GM12878 (cell line): ENCODE measurements at regions not wholly inside any gene's neighbourhood (a gene's known extent, or its start where the extent isn't known, plus 50 kb on each side); places are given as distances from the start of the nearest gene placed in this dataset.

ENCODE experiments used
- ATAC-seq: fragments of 200-7000 bp; cut with Tn5 transposase; 3 replicates; pipeline ENCODE4 v1.9.1; 2020; ENCODE audit warnings: mild to moderate bottlenecking, moderate library complexity
- BruUV-seq: library from RNA; stranded (reverse); fragments of 400-500 nt; replicated peaks from 2 replicates; lab custom pipeline; 2021; lab: Mats Ljungman, UMichigan
- CTCF ChIA-PET: fragments of 300-600 bp; sonication (Branson Sonifier 250); formaldehyde crosslinking; extraction: SDS; loops from one replicate; lab custom pipeline; 2021; ENCODE audit warnings: inconsistent platforms; lab: Yijun Ruan, JAX
- POLR2A ChIA-PET: fragments of 350-600 bp; formaldehyde crosslinking; extraction: SDS; loops from one replicate; lab custom pipeline; 2021; ENCODE audit warnings: inconsistent platforms; lab: Charles Lee
- RAD21 ChIA-PET: fragments of 300-600 bp; sonication (Branson Sonifier 250); formaldehyde crosslinking; loops from one replicate; lab custom pipeline; 2023; ENCODE audit warnings: antibody characterized with exemption; ENCODE audit not compliant: unreplicated experiment; lab: Charles Lee
- SMC1A ChIA-PET: fragments of 300-600 bp; sonication (Branson Sonifier 250); formaldehyde crosslinking; loops from one replicate; lab custom pipeline; 2023; ENCODE audit not compliant: unreplicated experiment, uncharacterized antibody; lab: Charles Lee
- DNase-seq: peaks from one replicate; pipeline ENCODE4 v3.0.0-alpha.2; 2011; ENCODE audit warnings: low read depth, low spot score
- FAIRE-seq: peaks from 3 replicates; lab custom pipeline; 2011; peaks lifted over from hg19 to GRCh38; lab: Jason Lieb, UNC
- H2AFZ ChIP-seq: 2 replicates; pipeline ENCODE4 v1.6.0; 2011; ENCODE audit warnings: low read depth, low read length, control low read depth; ENCODE audit not compliant: control insufficient read depth
- H3K27ac ChIP-seq: 2 replicates; pipeline ENCODE4 v1.5.1; 2011; ENCODE audit warnings: control low read depth; ENCODE audit not compliant: control insufficient read depth, insufficient read depth
- H3K27me3 ChIP-seq, 2 experiments: replicated peaks in 1 of 2; 2 replicates each; pipeline versions ENCODE4 v1.6.0 to v1.6.1; 2011; ENCODE audit warnings: low read length in 1 of 2; ENCODE audit not compliant: control insufficient read depth in 2 of 2, insufficient read depth in 2 of 2
- H3K36me3 ChIP-seq, 2 experiments: 2 replicates each; pipeline ENCODE4 v1.5.1; 2011; ENCODE audit warnings: low read length in 1 of 2; ENCODE audit not compliant: control insufficient read depth in 2 of 2, insufficient read depth in 2 of 2
- H3K4me1 ChIP-seq: 2 replicates; pipeline ENCODE4 v1.6.1; 2011; ENCODE audit warnings: mild to moderate bottlenecking, low read length, moderate library complexity, mixed read lengths; ENCODE audit not compliant: control insufficient read depth, insufficient read depth
- H3K4me2 ChIP-seq: 2 replicates; pipeline ENCODE4 v1.6.0; 2011; ENCODE audit warnings: control low read depth; ENCODE audit not compliant: control insufficient read depth, insufficient read depth
- H3K4me3 ChIP-seq: fragments of 200-600 bp; sonication (generic); 2 replicates; pipeline ENCODE4 v1.5.1; 2016
- H3K79me2 ChIP-seq: 2 replicates; pipeline ENCODE4 v1.6.0; 2011; ENCODE audit warnings: low read length; ENCODE audit not compliant: control insufficient read depth, insufficient read depth
- H3K9ac ChIP-seq: 2 replicates; pipeline ENCODE4 v1.8.0; 2011; ENCODE audit warnings: low read length, control low read depth, mixed read lengths; ENCODE audit not compliant: control insufficient read depth, insufficient read depth
- H3K9me3 ChIP-seq: replicated peaks from 3 replicates; pipeline ENCODE4 v1.5.1; 2011; ENCODE audit warnings: mild to moderate bottlenecking, low read length; ENCODE audit not compliant: control insufficient read depth, insufficient read depth
- H4K20me1 ChIP-seq: 2 replicates; pipeline ENCODE4 v1.6.0; 2011; ENCODE audit not compliant: control insufficient read depth, insufficient read depth
- MAX ChIP-seq: IDR thresholded peaks from 2 replicates; pipeline ENCODE4 v1.6.1; 2012; ENCODE audit warnings: low read depth, low read length, improper control_type of control experiment
- NR2C1 ChIP-seq: fragments of 450-650 bp; IDR thresholded peaks from 2 replicates; pipeline ENCODE4 v1.6.1; 2017; ENCODE audit warnings: antibody characterized with exemption, mild to moderate bottlenecking, moderate library complexity
- NR2C2 ChIP-seq: IDR thresholded peaks from 2 replicates; pipeline ENCODE4 v1.6.1; 2011; ENCODE audit warnings: borderline replicate concordance, low read depth; ENCODE audit not compliant: control insufficient read depth, insufficient read length
- PRDM15 ChIP-seq: fragments of 450-650 bp; formaldehyde crosslinking; IDR thresholded peaks from 2 replicates; pipeline ENCODE4 v1.4.0; 2020; ENCODE audit warnings: mild to moderate bottlenecking, moderate library complexity
- SPI1 ChIP-seq: IDR thresholded peaks from 2 replicates; pipeline ENCODE4 v1.6.1; 2011; ENCODE audit warnings: low read depth, mild to moderate bottlenecking, low read length, moderate library complexity, borderline replicate concordance; ENCODE audit not compliant: insufficient read depth
- SREBF2 ChIP-seq: IDR thresholded peaks from 2 replicates; pipeline ENCODE4 v1.6.1; 2012; ENCODE audit warnings: mild to moderate bottlenecking, low read length
- USF1 ChIP-seq: IDR thresholded peaks from 2 replicates; pipeline ENCODE4 v1.6.1; 2011; ENCODE audit warnings: borderline replicate concordance, low read depth, mild to moderate bottlenecking, moderate library complexity, mixed read lengths, low read length; ENCODE audit not compliant: insufficient read depth; ENCODE audit errors: extremely low read length
- ZNF687 ChIP-seq: fragments of 450-650 bp; IDR thresholded peaks from 2 replicates; pipeline ENCODE4 v1.6.1; 2017; ENCODE audit warnings: mild to moderate bottlenecking, moderate library complexity
- in situ Hi-C: fragments of 300-500 bp; cut with MboI; formaldehyde crosslinking; loops from 9 replicates; pipeline ENCODE4 v1.14.3; 2018; ENCODE audit warnings: mixed read lengths
- intact Hi-C: fragments of 100-400 bp; cut with micrococcal nuclease; formaldehyde crosslinking; loops from one replicate; pipeline ENCODE4 v1.14.2; 2022; ENCODE audit not compliant: unreplicated experiment
- TF ChIP-seq, protein P1 (sequence below): fragments of 450-650 bp; conservative IDR thresholded peaks from 2 replicates; pipeline ENCODE4 v1.6.1; 2017; ENCODE audit warnings: mild to moderate bottlenecking, moderate library complexity

GRCh38 chr5:113761594-113761993 is 248.1 kb downstream of the YTHDC2 start (continued):
- TF ChIP-seq USF1 (no peak), MAX (no peak), SREBF2 (no peak), NR2C2 (no peak), ZNF687 (no peak), SPI1 (no peak)

DNA sequence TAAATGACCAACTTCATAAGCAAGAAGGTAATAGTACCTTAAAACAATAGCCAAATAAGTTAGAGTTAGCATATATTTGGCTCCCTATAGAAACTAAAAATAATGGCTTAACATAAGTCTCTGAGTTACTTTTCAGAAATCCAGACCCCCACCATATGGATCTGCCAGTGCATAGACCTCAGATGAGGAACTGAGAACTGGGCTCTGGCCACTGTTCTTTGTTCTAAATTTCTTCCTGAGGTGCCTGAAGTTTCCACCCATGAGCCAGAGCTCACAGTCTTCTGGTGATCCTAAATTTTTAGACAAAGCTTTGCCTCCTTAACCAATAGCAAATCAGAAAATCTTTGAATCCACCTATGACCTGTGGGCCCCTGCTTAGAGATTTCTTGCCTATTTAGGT is 250.9 kb downstream of the YTHDC2 start:
- ChIA-PET SMC1A (no interaction called here), POLR2A (no interaction called here)
- Histone ChIP-seq H3K4me2 (no peak overlapping the region), H3K27ac (no peak overlapping the region), H3K36me3 (no peaks in the 10 kb centered on the region), H3K9me3 (peaks cover 1% of the 10 kb centered on the region; the same call in 1 of the 3 replicates)
- TF ChIP-seq PRDM15 (CRISPR knock-in tag) (no peak), SPI1 (peak; percentile 67), NR2C1 (no peak)
- TF ChIP-seq, protein P1, sequence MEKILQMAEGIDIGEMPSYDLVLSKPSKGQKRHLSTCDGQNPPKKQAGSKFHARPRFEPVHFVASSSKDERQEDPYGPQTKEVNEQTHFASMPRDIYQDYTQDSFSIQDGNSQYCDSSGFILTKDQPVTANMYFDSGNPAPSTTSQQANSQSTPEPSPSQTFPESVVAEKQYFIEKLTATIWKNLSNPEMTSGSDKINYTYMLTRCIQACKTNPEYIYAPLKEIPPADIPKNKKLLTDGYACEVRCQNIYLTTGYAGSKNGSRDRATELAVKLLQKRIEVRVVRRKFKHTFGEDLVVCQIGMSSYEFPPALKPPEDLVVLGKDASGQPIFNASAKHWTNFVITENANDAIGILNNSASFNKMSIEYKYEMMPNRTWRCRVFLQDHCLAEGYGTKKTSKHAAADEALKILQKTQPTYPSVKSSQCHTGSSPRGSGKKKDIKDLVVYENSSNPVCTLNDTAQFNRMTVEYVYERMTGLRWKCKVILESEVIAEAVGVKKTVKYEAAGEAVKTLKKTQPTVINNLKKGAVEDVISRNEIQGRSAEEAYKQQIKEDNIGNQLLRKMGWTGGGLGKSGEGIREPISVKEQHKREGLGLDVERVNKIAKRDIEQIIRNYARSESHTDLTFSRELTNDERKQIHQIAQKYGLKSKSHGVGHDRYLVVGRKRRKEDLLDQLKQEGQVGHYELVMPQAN, result no peak
- TF ChIP-seq, all 136 proteins: peak for 1
- H3K4me1 ChIP-seq, result no peaks in the 10 kb centered on the region
- ChIA-PET RAD21 (no interaction called here), CTCF (no interaction called here)
- no peaks in the 10 kb centered on the region for H4K20me1 ChIP-seq
- ATAC-seq (peak; percentile 24; the same call in 1 of the 3 replicates), FAIRE-seq (no peak), DNase-seq (no peak)
- in situ Hi-C loops (no loop called here), intact Hi-C loops (no loop called here)
- no peak overlapping the region for H3K9ac ChIP-seq
- H3K4me3 ChIP-seq, result no peak overlapping the region
- H2AFZ ChIP-seq, result no peak overlapping the region
- H3K27me3 ChIP-seq, result no peaks in the 10 kb centered on the region
- no peaks in the 10 kb centered on the region for H3K79me2 ChIP-seq
- no TSS peak for BruUV-seq
